Uterus (tissue), 3 donors: ENCODE measurements at regions not wholly inside any gene's neighbourhood (a gene's known extent, or its start where the extent isn't known, plus 50 kb on each side); places are given as distances from the start of the nearest gene placed in this dataset.

ENCODE experiments used
- DNase-seq, 2 donors: peaks; one replicate each; pipeline ENCODE4 v3.0.0-alpha.2; 2019 to 2020
- H3K27ac ChIP-seq, 2 donors: fragments of 200-600 bp; sonication (generic); 1 replicate in 1 of 2; 2 replicates in 1 of 2; pipeline ENCODE4 v1.5.1; 2016 to 2018
- H3K27me3 ChIP-seq, 2 donors: fragments of 200-600 bp; sonication (generic); one replicate each; pipeline ENCODE4 v1.5.1; 2018 to 2019; ENCODE audit warnings: control low read depth in 1 of 2
- H3K36me3 ChIP-seq, 2 donors: fragments of 200-600 bp; sonication (generic); one replicate each; pipeline ENCODE4 v1.5.1; 2019; ENCODE audit warnings: control low read depth in 1 of 2
- H3K4me1 ChIP-seq, 2 donors: fragments of 200-600 bp; sonication (generic); one replicate each; pipeline ENCODE4 v1.5.1; 2018 to 2019; ENCODE audit warnings: control low read depth in 1 of 2
- H3K4me3 ChIP-seq, 2 donors: fragments of 200-600 bp; sonication (generic); 1 replicate in 1 of 2; 2 replicates in 1 of 2; pipeline ENCODE4 v1.5.1; 2018 to 2019; ENCODE audit warnings: mild to moderate bottlenecking in 1 of 2
- H3K9me3 ChIP-seq, 2 donors: fragments of 200-600 bp; sonication (generic); one replicate each; pipeline ENCODE4 v1.5.1; 2019; ENCODE audit warnings: control low read depth in 1 of 2
- CTCF ChIP-seq, 4 experiments: fragments of 200-600 bp in 2 of 4; fragments of 450-650 bp in 2 of 4; sonication (generic) in 2 of 4; IDR thresholded peaks; one replicate each; pipeline ENCODE4 v1.5.1; 2016 to 2019; ENCODE audit warnings: antibody characterized with exemption in 4 of 4, mild to moderate bottlenecking in 2 of 4, moderate library complexity in 1 of 4
- POLR2A ChIP-seq, 2 donors: fragments of 450-650 bp; IDR thresholded peaks; one replicate each; pipeline ENCODE4 v1.6.1; 2016; ENCODE audit warnings: antibody characterized with exemption in 2 of 2, mild to moderate bottlenecking in 1 of 2, moderate library complexity in 1 of 2
- intact Hi-C: fragments of 100-400 bp; cut with DNase I; formaldehyde crosslinking; loops from one replicate; pipeline ENCODE4 v1.15.1; 2023; ENCODE audit warnings: low total_unique reads
- donor health status: DM: yes; HTN: yes; CAD: no.

DNA sequence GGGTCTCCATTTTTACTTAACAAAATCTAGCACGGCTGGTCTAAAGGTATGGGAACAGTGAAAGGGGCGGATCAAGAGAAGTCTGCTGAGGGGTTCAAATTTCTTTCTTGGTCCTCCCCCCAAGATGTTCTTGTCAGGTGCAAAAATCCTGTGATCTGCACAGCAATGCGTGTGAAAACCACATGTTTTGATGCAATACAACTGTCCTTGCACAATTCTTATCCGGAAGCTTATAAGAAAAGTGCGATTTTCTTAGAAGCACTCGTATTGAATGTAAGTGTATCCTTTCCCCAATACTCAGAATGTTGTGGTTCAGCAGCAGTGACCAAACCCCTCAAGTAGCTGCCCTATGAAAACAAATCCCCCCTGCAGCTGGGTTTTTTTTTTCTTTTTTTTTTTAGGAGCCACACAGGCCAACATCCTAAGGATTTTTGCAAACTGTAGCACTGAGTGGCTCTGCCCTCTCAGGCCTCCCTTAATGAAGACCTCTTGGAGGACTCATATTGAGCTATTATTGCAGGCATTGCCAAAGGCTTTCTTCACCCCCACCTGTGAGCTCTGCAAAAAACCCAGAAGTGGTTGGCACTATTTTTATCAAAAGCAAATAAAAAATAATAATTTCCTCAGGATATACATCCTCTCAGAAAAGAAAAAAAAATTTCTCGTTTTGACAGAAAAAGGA, 151.9 kb upstream of the ITGB1 start:
- H3K9me3 ChIP-seq: no peaks in the 10 kb centered on the region
- H3K4me1 ChIP-seq: no peaks in the 10 kb centered on the region
- H3K27me3 ChIP-seq: no peaks in the 10 kb centered on the region
- DNase-seq: no peak
- intact Hi-C loops: no loop called here
- H3K27ac ChIP-seq: no peak overlapping the region
- no peak for TF ChIP-seq POLR2A (IDR thresholded peaks at IDR 0.05)
- TF ChIP-seq CTCF (IDR thresholded peaks at IDR 0.05): no peak
- H3K4me3 ChIP-seq: no peak overlapping the region
- H3K36me3 ChIP-seq: no peaks in the 10 kb centered on the region

- intact Hi-C loops: no loop called here
- Histone ChIP-seq H3K9me3 (no peaks in the 10 kb centered on the region), H3K4me1 (no peaks in the 10 kb centered on the region), H3K36me3 (no peaks in the 10 kb centered on the region), H3K27ac (no peak overlapping the region), H3K4me3 (no peak overlapping the region), H3K27me3 (no peaks in the 10 kb centered on the region)
- TF ChIP-seq POLR2A (IDR thresholded peaks at IDR 0.05) (no peak), CTCF (IDR thresholded peaks at IDR 0.05) (no peak)
- DNase-seq: no peak
Measured at GRCh38 chr10:33109384-33109783, 151.4 kb upstream of the ITGB1 start.

GRCh38 chr10:33107953-33108352, 149.9 kb upstream of the ITGB1 start:
- no peak overlapping the region for H3K27ac ChIP-seq
- no peaks in the 10 kb centered on the region for H3K9me3 ChIP-seq
- no peaks in the 10 kb centered on the region for H3K4me1 ChIP-seq
- H3K36me3 ChIP-seq: no peaks in the 10 kb centered on the region
- H3K27me3 ChIP-seq: no peaks in the 10 kb centered on the region
- no peak overlapping the region for H3K4me3 ChIP-seq
- intact Hi-C loops: no loop called here
- TF ChIP-seq POLR2A (IDR thresholded peaks at IDR 0.05) (no peak), CTCF (IDR thresholded peaks at IDR 0.05) (no peak)
- DNase-seq: no peak

- TF ChIP-seq CTCF (IDR thresholded peaks at IDR 0.05): no peak
- TF ChIP-seq POLR2A (IDR thresholded peaks at IDR 0.05): no peak
- Histone ChIP-seq H3K4me3 (no peak overlapping the region), H3K9me3 (no peaks in the 10 kb centered on the region), H3K27me3 (no peaks in the 10 kb centered on the region), H3K27ac (no peak overlapping the region), H3K36me3 (no peaks in the 10 kb centered on the region), H3K4me1 (no peaks in the 10 kb centered on the region)
- DNase-seq: no peak
- intact Hi-C loops: no loop called here
Measured at GRCh38 chr10:33106767-33107166, 148.7 kb upstream of the ITGB1 start.

DNA sequence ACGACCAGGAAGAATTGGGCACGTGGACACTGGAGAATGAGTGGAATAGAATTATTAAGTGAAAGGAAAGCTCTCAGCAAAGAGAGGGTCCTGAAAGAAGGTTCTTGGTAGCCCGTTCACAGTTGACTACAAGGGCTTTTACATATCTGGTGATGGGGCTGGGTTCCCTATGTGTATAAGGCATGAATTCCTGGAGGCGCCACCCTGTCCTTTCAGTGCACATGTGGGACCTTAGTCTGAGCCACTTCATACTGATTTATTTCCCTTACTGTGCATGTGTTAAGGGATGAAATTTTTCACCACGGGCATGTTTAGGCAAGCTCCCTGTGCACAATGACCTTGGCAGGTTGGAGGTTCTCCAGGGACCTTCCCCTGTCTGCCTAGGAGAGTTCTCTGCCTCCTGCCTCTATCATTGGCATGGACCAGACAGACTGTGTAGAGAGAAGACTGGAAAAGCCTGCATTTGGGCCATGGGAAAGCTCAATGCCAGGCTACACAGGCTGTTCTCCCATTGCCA, 145.9 kb upstream of the ITGB1 start:
- intact Hi-C loops: no loop called here
- no peak overlapping the region for H3K4me3 ChIP-seq
- no peaks in the 10 kb centered on the region for H3K4me1 ChIP-seq
- no peak for DNase-seq
- H3K36me3 ChIP-seq: no peaks in the 10 kb centered on the region
- no peak overlapping the region for H3K27ac ChIP-seq
- no peaks in the 10 kb centered on the region for H3K9me3 ChIP-seq
- TF ChIP-seq POLR2A (IDR thresholded peaks at IDR 0.05) (no peak), CTCF (IDR thresholded peaks at IDR 0.05) (no peak)
- no peaks in the 10 kb centered on the region for H3K27me3 ChIP-seq
